Tibial artery (tissue), 4 donors: ENCODE measurements at regions not wholly inside any gene's neighbourhood (a gene's known extent, or its start where the extent isn't known, plus 50 kb on each side); places are given as distances from the start of the nearest gene placed in this dataset.
"Not testable (repeated sequence)": the region's sequence is repeated elsewhere in the genome, so short reads cannot be mapped to it uniquely, and the experiment has no call there.

Experiments used
- DNase-seq, 2 donors: peaks; one replicate each; pipeline ENCODE4 v3.0.0-alpha.2; 2019
- H3K27ac ChIP-seq, 2 donors: fragments of 200-600 bp; sonication (generic) in 1 of 2; 1 replicate in 1 of 2; 2 replicates in 1 of 2; pipeline ENCODE4 v1.5.1; 2018 to 2019; ENCODE audit warnings: mild to moderate bottlenecking in 1 of 2
- H3K27me3 ChIP-seq, 2 donors: fragments of 200-600 bp; sonication (generic) in 1 of 2; one replicate each; pipeline versions ENCODE4 v1.5.1 to v1.6.0; 2016 to 2019
- H3K36me3 ChIP-seq, 3 donors: fragments of 200-600 bp; sonication (generic) in 2 of 3; one replicate each; pipeline ENCODE4 v1.5.1; 2016 to 2019; ENCODE audit warnings: mild to moderate bottlenecking in 2 of 3
- H3K4me1 ChIP-seq, 4 donors: fragments of 200-600 bp; sonication (generic) in 2 of 4; 1 replicate in 3 of 4; 2 replicates in 1 of 4; pipeline ENCODE4 v1.5.1; 2016 to 2019
- H3K4me3 ChIP-seq, 2 donors: fragments of 200-600 bp; sonication (generic) in 1 of 2; 1 replicate in 1 of 2; 2 replicates in 1 of 2; pipeline ENCODE4 v1.5.1; 2018 to 2019; ENCODE audit warnings: mild to moderate bottlenecking in 2 of 2
- H3K9me3 ChIP-seq, 3 donors: fragments of 200-600 bp; sonication (generic) in 1 of 3; one replicate each; pipeline ENCODE4 v1.5.1; 2016 to 2019
- CTCF ChIP-seq, 2 experiments: fragments of 200-600 bp in 1 of 2; fragments of 450-650 bp in 1 of 2; IDR thresholded peaks; one replicate each; pipeline ENCODE4 v1.5.1; 2017 to 2019; ENCODE audit warnings: antibody characterized with exemption in 2 of 2, mild to moderate bottlenecking in 1 of 2, moderate library complexity in 1 of 2
- intact Hi-C: fragments of 100-400 bp; cut with DNase I; formaldehyde crosslinking; loops from one replicate; pipeline ENCODE4 v1.15.0; 2023; ENCODE audit warnings: low total_unique reads

- Histone ChIP-seq H3K27me3 (no peaks in the 10 kb centered on the region), H3K4me3 (no peak overlapping the region), H3K36me3 (no peaks in the 10 kb centered on the region), H3K9me3 (no peaks in the 10 kb centered on the region), H3K4me1 (no peaks in the 10 kb centered on the region), H3K27ac (no peak overlapping the region)
- intact Hi-C loops: no loop called here
- DNase-seq: no peak
- no peak for TF ChIP-seq CTCF (IDR thresholded peaks at IDR 0.05)
Measured at GRCh38 chr5:40431734-40432133, 248.0 kb upstream of the PTGER4 start.

GRCh38 chr5:40430101-40430710 lies 249.5 kb upstream of the PTGER4 start:
- no peak for DNase-seq
- Histone ChIP-seq H3K27me3 (no peaks in the 10 kb centered on the region), H3K9me3 (no peaks in the 10 kb centered on the region), H3K36me3 (no peaks in the 10 kb centered on the region), H3K27ac (no peak overlapping the region), H3K4me1 (no peaks in the 10 kb centered on the region), H3K4me3 (no peak overlapping the region)
- TF ChIP-seq CTCF (IDR thresholded peaks at IDR 0.05): no peak
- intact Hi-C loops: no loop called here

- intact Hi-C loops: no loop called here
- TF ChIP-seq CTCF (IDR thresholded peaks at IDR 0.05): no peak
- Histone ChIP-seq H3K36me3 (no peaks in the 10 kb centered on the region), H3K4me3 (no peak overlapping the region), H3K4me1 (no peaks in the 10 kb centered on the region), H3K27ac (no peak overlapping the region), H3K27me3 (no peaks in the 10 kb centered on the region), H3K9me3 (no peaks in the 10 kb centered on the region)
- peak in 1 of 2 donors; percentile 32 for DNase-seq
Measured at GRCh38 chr5:40429258-40430100, 250.2 kb upstream of the PTGER4 start.

GRCh38 chr5:40428815-40429214 lies 250.9 kb upstream of the PTGER4 start:
- H3K9me3 ChIP-seq: no peaks in the 10 kb centered on the region
- no peaks in the 10 kb centered on the region for H3K27me3 ChIP-seq
- no peaks in the 10 kb centered on the region for H3K36me3 ChIP-seq
- no peaks in the 10 kb centered on the region for H3K4me1 ChIP-seq
- intact Hi-C loops: no loop called here
- no peak overlapping the region for H3K4me3 ChIP-seq
- no peak overlapping the region for H3K27ac ChIP-seq
- no peak for DNase-seq
- no peak for TF ChIP-seq CTCF (IDR thresholded peaks at IDR 0.05)

GRCh38 chr5:40428126-40428525 lies 251.6 kb upstream of the PTGER4 start:
- no peak for TF ChIP-seq CTCF (IDR thresholded peaks at IDR 0.05)
- Histone ChIP-seq H3K27me3 (no peaks in the 10 kb centered on the region), H3K4me3 (no peak overlapping the region), H3K27ac (no peak overlapping the region), H3K36me3 (no peaks in the 10 kb centered on the region), H3K9me3 (peaks cover 0 to 2% (median 1%) of the 10 kb centered on the region in 3 donors), H3K4me1 (no peaks in the 10 kb centered on the region)
- peak in 1 of 2 donors; percentile 59 for DNase-seq
- intact Hi-C loops: no loop called here

GRCh38 chr5:40417046-40417810 lies 262.5 kb upstream of the PTGER4 start:
- H3K4me3 ChIP-seq, DNase-seq, H3K4me1 ChIP-seq, H3K36me3 ChIP-seq, H3K27ac ChIP-seq, H3K9me3 ChIP-seq, intact Hi-C loops, H3K27me3 ChIP-seq: not testable (repeated sequence)
